ENCODE measurements at regions not wholly inside any gene's neighbourhood (a gene's known extent, or its start where the extent isn't known, plus 50 kb on each side); places are given as distances from the start of the nearest gene placed in this dataset.
"Not testable (repeated sequence)": the region's sequence is repeated elsewhere in the genome, so short reads cannot be mapped to it uniquely, and the experiment has no call there.

DNA sequence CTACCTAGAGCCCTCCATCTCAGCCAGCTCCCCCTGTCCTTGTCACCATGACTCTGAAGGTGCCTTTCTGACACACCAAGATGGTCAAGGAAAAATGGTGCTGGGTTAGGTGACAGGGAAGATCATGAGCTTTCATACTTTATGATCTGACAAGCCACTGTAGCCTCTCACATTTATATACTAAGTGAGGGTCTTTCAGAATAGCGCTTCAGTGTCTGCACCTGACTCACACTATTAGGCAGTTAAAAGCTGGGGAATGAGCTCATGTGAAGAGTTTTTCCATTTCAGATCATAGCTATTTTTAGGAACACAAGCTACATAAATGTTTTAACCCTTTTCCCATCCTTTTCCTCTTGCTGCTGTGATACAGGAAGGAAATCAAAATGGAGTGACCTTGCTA is 101.4 kb downstream of the FAM72C start:
- H3K27me3 Mint-ChIP-seq (ENCODE audit: insufficient read depth); H3K9me3 Mint-ChIP-seq; H3K36me3 Mint-ChIP-seq (ENCODE audit: low read depth); H3K4me3 Mint-ChIP-seq; H3K4me1 Mint-ChIP-seq (ENCODE audit: low read depth); H3K27ac Mint-ChIP-seq; DNase-seq: not testable (repeated sequence)

DNA sequence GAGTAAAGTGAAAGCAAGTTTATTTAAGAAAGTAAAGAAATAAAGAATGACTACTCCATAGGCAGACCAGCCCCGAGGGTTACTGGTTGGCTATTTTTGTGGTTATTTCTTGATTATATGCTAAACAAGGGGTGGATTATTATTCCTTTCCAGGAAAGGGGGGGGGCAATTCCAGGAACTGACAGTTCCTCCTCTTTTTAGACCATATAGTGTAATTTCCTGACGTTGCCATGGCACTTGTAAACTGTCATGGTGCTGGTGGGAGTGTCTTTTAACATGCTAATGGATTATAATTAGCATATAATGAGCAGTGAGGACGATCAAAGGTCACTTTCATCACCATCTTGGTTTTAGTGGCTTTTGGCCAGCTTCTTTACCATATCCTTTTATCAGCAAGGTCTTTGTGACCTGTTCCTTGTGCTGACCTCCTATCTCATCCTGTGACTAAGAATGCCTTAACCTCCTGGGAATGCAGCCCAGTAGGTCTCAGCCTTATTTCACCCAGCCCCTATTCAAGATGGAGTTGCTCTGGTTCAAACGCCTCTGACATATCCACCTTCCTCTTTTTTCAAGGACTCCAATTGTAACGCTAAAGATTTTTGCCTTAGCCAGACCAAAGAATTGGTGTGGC is 104.1 kb downstream of the FAM72C start:
- H3K9me3 Mint-ChIP-seq; H3K4me1 Mint-ChIP-seq (ENCODE audit: low read depth); H3K4me3 Mint-ChIP-seq; H3K36me3 Mint-ChIP-seq (ENCODE audit: low read depth); H3K27me3 Mint-ChIP-seq (ENCODE audit: insufficient read depth); H3K27ac Mint-ChIP-seq; DNase-seq: not testable (repeated sequence)

DNA sequence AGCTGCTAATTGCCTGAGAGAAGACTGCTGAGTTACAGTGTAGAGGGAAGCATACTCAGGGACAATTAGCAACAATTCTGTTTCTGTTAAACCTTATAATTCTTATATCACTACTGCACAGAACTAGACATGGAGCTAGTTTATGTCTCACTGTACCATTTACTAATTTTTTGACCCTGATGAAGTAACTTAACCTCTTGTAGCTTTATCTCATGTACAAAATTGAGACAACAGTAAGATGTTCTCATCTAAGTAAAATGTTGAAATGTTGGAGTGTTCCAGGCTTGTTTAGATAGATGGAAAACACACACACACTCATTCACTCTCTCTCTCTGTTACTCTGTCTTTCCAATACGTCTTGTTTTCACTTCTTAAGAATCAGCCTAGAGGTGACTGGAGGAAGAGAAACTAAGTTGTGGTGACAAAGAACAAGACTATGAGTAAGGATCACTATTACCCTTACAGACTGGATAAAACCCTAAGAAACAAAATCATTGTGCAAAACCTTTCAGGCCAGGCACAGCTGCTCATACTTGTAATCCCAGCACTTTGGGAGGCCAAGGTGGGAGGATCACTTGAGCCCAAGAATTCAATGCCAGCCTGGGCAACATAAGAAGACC is 107.8 kb downstream of the FAM72C start:
- H3K4me1 Mint-ChIP-seq (ENCODE audit: low read depth); H3K36me3 Mint-ChIP-seq (ENCODE audit: low read depth); H3K9me3 Mint-ChIP-seq; H3K4me3 Mint-ChIP-seq; H3K27me3 Mint-ChIP-seq (ENCODE audit: insufficient read depth); DNase-seq; H3K27ac Mint-ChIP-seq: not testable (repeated sequence)

DNA sequence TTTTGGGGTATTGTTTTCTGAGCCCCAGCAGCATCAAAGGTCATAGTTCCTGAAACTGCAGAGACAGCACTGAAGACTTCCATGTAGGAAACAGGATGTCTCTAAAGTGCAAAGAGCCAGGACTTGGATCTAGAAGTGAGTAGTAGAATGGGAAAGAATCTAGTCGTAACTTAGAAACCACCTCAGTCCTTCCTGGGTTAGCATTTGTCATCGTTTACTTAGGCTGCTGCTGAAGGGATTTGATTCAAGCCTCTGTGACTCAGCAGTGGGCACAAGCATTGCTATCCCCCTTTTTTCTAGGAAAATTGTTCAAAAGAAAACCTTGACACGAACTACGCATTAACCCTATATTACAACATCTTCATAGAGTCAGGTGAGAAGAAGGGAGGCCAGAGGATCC is 109.1 kb downstream of the FAM72C start:
- H3K36me3 Mint-ChIP-seq (ENCODE audit: low read depth); H3K4me3 Mint-ChIP-seq; H3K27me3 Mint-ChIP-seq (ENCODE audit: insufficient read depth); DNase-seq; H3K27ac Mint-ChIP-seq; H3K4me1 Mint-ChIP-seq (ENCODE audit: low read depth); H3K9me3 Mint-ChIP-seq: not testable (repeated sequence)

DNA sequence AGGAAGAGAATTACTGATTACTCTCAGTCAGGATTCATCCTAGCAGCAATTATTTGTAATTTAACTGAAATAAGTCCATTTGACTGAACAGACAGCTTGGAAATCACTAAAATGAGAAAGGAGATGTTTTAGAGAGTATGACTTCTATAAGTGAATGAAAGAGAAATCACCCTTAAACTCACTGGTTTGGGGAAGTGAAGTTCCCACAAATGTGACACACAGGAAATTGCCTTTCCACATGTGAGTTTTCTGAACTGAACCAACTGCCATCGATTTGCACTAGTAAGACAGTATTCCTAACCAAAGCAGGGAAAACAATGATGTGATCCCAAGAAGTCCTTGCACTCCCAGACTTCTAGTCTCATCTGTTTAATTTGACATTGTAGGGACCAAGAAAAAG is 110.5 kb downstream of the FAM72C start:
- not testable (repeated sequence) for H3K27ac Mint-ChIP-seq; H3K36me3 Mint-ChIP-seq (ENCODE audit: low read depth); DNase-seq; H3K27me3 Mint-ChIP-seq (ENCODE audit: insufficient read depth); H3K9me3 Mint-ChIP-seq; H3K4me1 Mint-ChIP-seq (ENCODE audit: low read depth); H3K4me3 Mint-ChIP-seq

DNA sequence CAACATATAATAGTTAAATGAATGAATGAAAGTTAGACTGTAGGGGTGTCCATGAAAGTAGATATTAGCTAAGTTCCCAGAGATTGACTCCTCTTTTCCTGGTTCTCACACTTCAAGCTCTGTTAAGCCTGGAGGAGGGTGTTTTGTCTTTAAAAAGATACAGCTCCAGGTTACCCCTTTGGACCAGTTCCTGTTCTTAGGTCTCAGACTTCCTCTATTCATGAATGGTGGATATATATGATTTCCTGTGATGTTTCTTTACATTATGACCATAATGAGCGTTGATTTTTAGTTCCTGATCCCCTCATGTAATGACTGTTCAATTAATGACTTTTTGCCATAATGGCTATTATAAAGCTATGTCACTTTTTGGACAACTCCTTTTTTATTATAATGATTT is 115.9 kb downstream of the FAM72C start:
- H3K9me3 Mint-ChIP-seq; DNase-seq; H3K36me3 Mint-ChIP-seq (ENCODE audit: low read depth); H3K27me3 Mint-ChIP-seq (ENCODE audit: insufficient read depth); H3K4me1 Mint-ChIP-seq (ENCODE audit: low read depth); H3K27ac Mint-ChIP-seq; H3K4me3 Mint-ChIP-seq: not testable (repeated sequence)

DNA sequence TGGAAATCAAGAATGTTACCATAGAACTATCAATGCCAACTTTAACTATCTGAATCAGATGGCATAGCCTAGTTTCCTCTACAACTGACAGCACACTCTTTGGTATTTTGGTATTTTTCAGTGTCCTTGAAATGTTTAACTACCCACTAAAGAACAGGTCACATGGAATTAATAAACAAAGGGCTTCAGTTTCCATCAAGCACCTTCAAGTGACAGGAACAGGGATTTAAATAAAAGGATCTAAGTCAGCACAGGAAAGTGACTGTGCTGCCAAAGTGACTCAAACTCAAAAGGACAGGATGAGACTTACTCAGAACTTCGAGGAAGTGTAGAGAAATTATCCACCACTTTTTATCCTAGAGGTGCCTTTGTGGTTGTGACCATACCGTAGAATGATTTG is 117.7 kb downstream of the FAM72C start:
- H3K9me3 Mint-ChIP-seq; H3K36me3 Mint-ChIP-seq (ENCODE audit: low read depth); H3K4me3 Mint-ChIP-seq; H3K27me3 Mint-ChIP-seq (ENCODE audit: insufficient read depth); DNase-seq; H3K27ac Mint-ChIP-seq; H3K4me1 Mint-ChIP-seq (ENCODE audit: low read depth): not testable (repeated sequence)

DNA sequence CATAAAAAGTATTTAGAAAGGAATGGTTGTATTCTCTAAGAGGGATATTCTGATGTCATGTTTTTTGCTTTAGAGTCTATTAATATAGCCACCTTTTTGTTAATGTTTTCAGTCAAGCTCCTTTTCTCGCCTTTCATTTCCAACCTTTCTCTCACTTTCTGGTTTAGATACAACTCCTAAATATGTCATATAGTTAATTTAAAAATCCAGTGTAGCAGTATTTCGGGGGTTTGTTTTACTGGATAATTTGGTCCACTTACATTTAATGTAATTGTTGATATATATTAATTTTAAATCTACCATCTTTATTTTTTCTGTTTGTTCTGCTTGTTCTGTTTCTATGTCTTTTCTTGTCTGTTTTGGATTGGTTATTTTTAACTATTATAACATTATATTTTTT is 121.1 kb downstream of the FAM72C start:
- H3K36me3 Mint-ChIP-seq (ENCODE audit: low read depth); H3K27me3 Mint-ChIP-seq (ENCODE audit: insufficient read depth); H3K9me3 Mint-ChIP-seq; H3K4me3 Mint-ChIP-seq; DNase-seq; H3K4me1 Mint-ChIP-seq (ENCODE audit: low read depth); H3K27ac Mint-ChIP-seq: not testable (repeated sequence)

DNA sequence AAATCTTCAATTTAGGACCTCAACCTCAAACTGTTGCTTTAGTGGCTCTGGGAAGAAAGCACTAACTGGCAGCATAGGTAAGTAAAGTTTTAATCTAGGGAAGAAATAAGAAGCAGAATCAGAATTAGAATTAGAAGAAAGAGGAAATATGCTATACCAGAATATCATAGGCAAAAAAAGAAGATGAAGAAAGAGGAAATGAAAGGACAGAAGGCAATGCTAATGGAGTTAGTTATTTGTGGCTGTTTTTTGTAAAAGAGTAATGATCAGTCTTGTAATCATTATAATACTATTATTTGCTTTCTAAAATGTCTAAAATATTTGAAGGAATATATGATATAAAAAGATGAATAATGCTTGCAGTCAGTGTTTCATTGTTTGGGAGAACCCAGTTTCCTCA is 122.9 kb downstream of the FAM72C start:
- not testable (repeated sequence) for H3K9me3 Mint-ChIP-seq; H3K27ac Mint-ChIP-seq; H3K4me1 Mint-ChIP-seq (ENCODE audit: low read depth); H3K4me3 Mint-ChIP-seq; H3K36me3 Mint-ChIP-seq (ENCODE audit: low read depth); DNase-seq; H3K27me3 Mint-ChIP-seq (ENCODE audit: insufficient read depth)

DNA sequence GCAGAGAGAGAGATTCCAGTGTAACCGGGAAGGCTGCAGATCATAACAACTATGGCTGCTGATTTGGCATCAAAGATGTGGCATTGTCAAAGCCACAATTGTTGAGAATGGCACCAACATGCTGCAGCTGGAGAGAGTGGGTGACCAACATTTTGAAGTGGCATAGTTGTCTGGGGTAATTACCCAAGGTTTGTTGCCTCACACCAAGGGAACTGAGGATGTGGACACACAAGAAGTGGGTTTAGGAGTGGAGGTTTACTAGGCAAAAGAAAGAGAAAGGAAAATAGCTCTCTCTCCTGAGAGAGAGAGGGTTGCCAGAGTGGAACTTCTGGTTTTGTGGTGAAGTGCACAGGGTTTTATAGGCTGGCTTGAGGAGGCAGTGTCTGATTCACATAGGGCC is 126.6 kb downstream of the FAM72C start:
- H3K4me1 Mint-ChIP-seq (ENCODE audit: low read depth); H3K4me3 Mint-ChIP-seq; H3K9me3 Mint-ChIP-seq; H3K27ac Mint-ChIP-seq; H3K27me3 Mint-ChIP-seq (ENCODE audit: insufficient read depth); DNase-seq; H3K36me3 Mint-ChIP-seq (ENCODE audit: low read depth): not testable (repeated sequence)

DNA sequence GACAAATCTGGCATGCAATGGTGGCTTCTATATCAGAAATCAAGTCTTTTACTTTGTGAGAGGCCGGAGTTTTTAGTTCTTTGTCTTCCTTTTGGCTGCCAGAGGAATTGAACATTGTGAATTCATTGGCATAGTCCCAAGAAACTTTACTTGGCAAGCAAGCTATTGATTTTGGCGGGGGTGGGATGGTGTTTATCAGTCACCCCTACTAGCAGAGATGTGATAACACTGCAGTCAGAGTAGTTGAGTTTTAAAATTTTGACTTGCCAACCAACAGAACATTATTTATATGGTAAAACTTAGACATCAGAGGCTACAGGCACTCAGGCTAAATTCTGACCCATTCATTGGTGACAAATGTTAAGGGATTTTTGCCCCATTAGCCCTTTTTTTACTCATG is 129.7 kb downstream of the FAM72C start:
- not testable (repeated sequence) for H3K4me3 Mint-ChIP-seq; H3K9me3 Mint-ChIP-seq; DNase-seq; H3K27me3 Mint-ChIP-seq (ENCODE audit: insufficient read depth); H3K4me1 Mint-ChIP-seq (ENCODE audit: low read depth); H3K27ac Mint-ChIP-seq; H3K36me3 Mint-ChIP-seq (ENCODE audit: low read depth)

DNA sequence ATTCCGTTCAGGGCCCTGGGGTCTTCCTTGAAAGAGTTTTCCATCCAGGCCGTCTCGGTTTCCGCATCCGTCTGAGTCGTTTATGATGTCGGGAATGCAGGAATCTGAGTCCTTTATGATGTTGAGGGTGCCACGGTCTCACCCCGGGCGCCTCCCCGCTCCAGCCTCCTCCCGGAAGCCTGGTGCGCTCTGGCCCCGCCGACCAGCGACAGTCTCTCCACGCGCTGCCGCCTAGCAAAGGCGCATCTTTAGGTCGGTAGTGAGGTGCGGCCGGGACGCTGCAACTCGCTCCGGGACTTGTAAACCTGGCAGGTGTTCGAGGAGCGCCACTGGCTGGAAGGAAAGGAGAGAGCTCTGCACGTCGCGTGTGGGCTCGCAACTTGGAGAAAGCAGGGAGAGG is 132.6 kb downstream of the FAM72C start:
- H3K27ac Mint-ChIP-seq; H3K9me3 Mint-ChIP-seq; H3K27me3 Mint-ChIP-seq (ENCODE audit: insufficient read depth); H3K36me3 Mint-ChIP-seq (ENCODE audit: low read depth); H3K4me3 Mint-ChIP-seq; H3K4me1 Mint-ChIP-seq (ENCODE audit: low read depth); DNase-seq: not testable (repeated sequence)

DNA sequence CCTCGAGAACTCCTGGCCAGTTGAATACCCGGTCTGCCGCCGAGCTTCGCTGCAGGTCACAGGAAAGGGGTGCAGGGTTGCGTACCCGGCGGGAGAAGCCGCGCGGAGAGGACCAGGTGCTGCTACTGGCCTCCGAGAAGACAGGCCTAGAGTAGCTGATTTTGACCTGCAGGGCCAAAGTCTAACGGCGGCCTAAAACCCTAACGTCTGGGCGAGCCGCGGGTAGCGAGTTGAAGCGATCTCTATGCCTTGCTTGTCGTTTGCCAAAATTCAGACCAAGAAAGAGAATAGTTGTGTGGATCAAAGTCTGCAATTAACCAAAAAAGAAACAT is 133.2 kb downstream of the FAM72C start:
- not testable (repeated sequence) for H3K36me3 Mint-ChIP-seq (ENCODE audit: low read depth); H3K9me3 Mint-ChIP-seq; DNase-seq; H3K4me1 Mint-ChIP-seq (ENCODE audit: low read depth); H3K4me3 Mint-ChIP-seq; H3K27ac Mint-ChIP-seq; H3K27me3 Mint-ChIP-seq (ENCODE audit: insufficient read depth)

DNA sequence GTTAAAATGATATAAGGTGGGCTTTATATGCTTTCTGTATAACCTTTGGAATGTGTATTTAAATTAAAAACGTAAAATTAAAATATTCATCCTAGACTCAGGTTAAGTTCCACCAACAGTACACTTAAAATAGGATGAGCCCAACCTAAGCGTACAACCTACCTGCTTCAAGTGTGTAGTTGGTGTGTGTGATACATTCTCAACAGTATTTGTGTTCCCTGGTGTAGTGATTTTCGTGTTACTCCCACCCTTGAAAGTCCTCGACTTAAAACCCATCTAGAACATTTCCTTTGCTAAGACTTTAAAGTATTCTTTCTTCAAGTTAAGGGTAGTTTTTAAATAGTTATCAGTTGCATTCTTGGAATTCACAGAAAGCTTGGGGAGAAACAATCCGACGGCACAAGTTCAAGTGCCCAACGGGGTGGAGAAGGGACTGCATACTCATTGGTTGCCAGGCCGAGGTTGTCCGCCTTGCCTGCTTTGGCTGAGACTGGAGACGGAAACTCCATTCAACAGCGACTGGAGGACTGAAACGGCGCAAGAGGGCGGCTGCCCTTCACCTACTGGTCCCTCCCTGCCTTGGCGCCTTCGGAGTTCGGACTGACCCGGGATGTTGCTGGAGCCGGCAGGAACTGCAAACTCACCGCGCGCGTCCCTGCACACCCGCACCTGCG is 133.7 kb downstream of the FAM72C start:
- not testable (repeated sequence) for H3K27ac Mint-ChIP-seq; H3K4me1 Mint-ChIP-seq (ENCODE audit: low read depth); H3K36me3 Mint-ChIP-seq (ENCODE audit: low read depth); H3K27me3 Mint-ChIP-seq (ENCODE audit: insufficient read depth); H3K9me3 Mint-ChIP-seq; H3K4me3 Mint-ChIP-seq; DNase-seq

Measured in HFFc6 (cell line).